Stimulated activated CD4-positive, alpha-beta T cell treated with anti-CD3 and anti-CD28 coated beads, Interleukin-15, amount 100 ng/mL, for 24 hours (primary cell): ENCODE measurements at regions not wholly inside any gene's neighbourhood (a gene's known extent, or its start where the extent isn't known, plus 50 kb on each side); places are given as distances from the start of the nearest gene placed in this dataset.
A peak's percentile ranks its signal among the peaks of the same experiment; 100 is the strongest.
"Not testable (repeated sequence)": the region's sequence is repeated elsewhere in the genome, so short reads cannot be mapped to it uniquely, and the experiment has no call there.

ENCODE experiments used
- DNase-seq: peaks from one replicate; pipeline ENCODE4 v3.0.0-alpha.2; 2020

DNA sequence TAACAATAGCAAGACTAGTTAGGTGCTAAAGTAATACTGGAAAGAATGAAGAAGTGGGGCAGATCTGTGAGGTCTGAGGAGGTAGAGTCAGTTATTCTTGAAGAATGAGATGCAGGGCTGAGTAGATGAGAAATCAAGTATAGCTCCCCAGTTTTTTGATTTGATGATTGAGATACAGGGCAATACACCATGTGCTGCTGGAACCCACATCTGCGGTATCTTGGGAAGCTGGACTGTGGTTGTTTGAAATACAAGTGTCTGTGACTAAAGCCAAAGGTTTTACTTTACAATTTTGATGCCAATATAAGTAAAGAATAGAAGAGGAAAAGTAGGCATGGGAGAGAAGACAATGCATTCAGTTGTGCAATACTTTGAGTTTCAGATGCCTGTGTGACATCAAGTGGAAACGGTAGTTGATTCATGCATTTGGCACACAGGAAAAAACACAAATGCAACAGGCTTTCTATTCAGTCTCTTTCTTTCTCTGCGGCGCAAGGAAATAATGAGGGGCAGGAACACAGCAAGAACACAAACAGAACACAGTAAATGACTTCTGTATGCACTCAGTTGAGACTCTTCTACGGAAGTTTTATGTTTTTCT lies 190.2 kb upstream of the SLC38A2 start:
- DNase-seq, result no peak

DNA sequence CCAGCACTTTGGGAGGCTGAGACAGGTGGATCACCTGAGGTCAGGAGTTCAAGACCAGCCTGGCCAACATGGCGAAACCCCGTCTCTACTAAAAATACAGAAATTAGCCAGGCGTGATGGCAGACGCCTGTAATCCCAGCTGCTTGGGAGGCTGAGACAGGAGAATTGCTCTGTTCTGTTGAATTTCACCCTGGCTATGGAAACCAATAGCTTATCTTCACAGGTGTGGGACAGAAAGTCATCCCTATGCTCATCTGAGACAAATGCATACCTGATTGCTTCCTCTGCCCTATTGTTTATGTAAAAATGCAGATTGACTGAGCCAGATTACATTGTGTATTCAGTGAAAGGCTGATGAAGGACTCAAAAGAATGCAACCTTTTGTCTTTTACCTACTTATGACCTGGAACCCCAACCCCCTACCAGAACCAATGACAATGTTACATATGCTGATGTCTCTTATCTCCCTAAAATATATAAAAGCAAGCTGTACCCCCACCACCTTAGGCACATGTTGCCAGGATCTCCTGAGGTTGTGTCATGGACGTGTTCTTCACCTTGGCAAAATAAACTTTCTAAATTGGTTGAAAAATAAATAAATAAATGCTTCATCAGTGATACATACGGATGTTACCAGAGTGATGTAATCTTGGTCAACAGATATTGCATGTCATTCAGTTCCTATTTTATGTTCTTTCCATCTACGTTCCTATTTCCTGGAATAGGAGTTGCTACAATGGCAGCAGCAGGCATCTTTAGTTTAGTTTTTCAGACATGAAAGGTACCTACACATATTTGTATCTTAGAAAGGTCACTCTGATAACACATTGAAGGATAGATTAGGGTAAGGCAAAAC lies 189.4 kb upstream of the SLC38A2 start:
- not testable (repeated sequence) for DNase-seq

GRCh38 chr12:46560874-46561273 lies 188.3 kb upstream of the SLC38A2 start:
- no peak for DNase-seq

DNA sequence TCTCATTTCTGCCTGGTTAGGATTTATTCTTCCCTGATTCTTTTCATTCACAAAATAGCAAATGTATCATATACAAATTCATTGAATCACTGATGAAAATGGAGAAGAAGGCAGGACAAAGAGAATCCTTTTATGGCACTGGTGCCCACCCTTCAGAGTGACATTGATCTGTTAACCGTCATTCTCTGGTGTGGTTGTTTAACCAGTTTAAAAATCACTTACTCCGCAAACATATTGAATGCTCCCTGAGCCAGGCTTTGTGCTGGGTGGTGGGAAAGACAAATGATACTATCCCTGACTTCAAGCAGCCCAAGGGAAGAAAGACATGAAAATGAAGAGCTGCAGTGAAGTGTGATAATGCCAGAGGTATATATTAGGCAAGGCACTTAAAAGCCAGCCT lies 187.5 kb upstream of the SLC38A2 start:
- DNase-seq, result no peak

DNA sequence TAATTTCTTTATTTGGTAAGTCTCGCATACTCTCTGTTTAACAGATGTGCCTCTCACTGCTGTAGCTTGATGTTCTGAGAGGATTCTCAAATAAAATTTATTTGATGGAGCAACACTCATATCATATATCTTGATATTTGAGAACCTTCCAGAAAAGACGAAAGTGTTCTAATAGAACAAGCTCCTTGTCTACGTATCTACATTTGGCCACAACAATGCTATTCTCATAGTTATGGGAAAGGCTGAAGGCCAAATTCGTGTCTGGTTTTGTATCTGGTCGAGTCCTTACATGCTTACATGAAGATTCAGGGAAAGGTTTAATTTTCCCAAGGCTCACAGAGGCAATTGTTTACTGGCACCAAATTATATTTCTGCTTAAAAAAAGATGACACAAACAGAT lies 186.7 kb upstream of the SLC38A2 start:
- DNase-seq, result no peak

GRCh38 chr12:46558677-46559076 lies 186.1 kb upstream of the SLC38A2 start:
- DNase-seq, result no peak

DNA sequence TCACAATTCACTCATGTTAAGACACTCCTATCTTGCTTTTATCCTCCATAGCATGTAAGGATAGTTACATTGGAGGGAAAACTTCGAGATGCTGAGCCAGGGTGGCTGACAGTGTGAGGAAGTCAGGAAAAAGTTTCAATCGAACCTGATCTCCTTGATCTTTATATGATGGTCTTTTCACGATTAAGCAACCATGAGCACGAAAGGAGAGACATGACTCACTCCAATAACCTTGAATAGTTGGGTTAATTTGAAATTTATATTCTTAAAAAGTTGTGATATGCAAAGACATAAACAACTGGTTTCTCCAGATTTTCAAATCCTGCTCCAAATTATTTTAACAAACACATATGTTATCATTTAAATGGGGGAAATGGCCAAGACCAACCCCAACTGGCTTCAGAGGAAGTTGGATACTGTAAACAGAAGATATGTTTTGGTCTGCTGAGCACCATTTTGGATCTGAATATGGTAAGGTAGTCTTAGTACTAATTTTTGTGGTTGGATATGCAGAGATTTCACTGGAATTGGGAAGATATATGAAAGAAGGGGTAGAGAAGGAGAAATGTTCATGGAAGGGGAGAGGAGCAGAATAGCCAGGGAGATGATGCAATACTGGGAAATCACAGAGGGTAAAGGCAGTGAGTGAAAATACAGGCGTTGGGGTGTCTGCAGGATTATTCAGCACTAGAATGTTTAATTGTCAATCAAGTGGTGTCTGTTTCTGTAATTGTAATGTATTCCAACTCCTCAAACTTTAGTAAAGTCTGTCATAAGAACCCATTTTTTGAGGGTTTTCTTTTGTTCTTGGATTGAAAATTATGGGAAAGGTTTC lies 185.2 kb upstream of the SLC38A2 start:
- DNase-seq, result no peak

DNA sequence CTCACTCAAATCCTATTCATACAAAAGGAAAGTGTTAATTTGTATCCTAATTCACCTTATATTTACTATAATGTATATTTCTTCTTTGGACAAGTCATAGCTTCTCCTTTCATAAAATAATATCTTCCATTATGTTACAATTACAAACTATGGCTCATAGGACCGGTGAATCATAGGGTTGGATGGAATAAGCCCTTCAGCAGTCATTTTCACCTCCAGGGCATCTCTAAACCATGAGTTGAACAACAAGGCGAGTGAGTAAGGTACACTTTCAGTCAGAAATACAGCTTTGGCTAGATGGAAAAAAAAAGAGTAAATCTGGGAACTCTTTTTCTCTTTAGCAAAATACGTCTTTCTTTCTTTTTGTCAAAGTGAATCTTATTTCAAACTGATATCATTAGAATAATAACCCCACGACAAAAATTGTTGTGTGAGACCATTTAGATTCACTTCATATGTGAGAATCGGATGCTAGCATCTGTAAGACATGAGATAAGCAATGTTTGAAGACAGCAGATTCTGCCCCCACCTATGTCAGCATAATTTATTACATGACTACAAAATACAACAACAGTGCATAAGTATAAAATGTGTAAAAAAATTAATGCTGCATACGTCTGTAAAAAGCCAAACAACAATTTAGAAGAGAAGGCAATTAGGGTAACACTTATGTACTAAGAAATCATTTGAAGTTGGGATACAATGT lies 184.4 kb upstream of the SLC38A2 start:
- no peak for DNase-seq

- no peak for DNase-seq
Observed at GRCh38 chr12:46556105-46556559, 183.6 kb upstream of the SLC38A2 start.

- DNase-seq, result no peak
Observed at GRCh38 chr12:46555406-46555852, 182.9 kb upstream of the SLC38A2 start.

GRCh38 chr12:46554460-46554859 lies 181.9 kb upstream of the SLC38A2 start:
- DNase-seq, result no peak

- no peak for DNase-seq
Observed at GRCh38 chr12:46553911-46554310, 181.3 kb upstream of the SLC38A2 start.

DNA sequence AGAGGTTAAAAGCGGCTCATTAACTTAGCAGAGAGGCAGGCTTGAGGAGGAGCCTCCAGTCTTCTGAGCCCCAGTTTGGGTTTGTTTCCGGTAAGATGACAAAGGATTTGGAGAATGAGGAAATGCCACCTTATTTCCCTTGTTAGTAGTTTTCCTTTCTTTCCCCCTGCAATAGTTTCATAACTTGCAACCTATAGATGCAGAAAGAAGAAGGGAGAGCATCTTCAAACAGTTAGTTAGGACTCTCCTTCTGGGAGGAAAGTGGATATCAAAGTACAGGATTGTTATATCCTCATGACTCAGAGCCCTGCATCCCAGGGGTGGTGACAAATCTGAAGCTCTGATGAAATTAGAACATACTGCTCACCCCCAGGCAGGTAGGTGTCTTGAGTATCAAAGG lies 180.7 kb upstream of the SLC38A2 start:
- DNase-seq, result no peak

DNA sequence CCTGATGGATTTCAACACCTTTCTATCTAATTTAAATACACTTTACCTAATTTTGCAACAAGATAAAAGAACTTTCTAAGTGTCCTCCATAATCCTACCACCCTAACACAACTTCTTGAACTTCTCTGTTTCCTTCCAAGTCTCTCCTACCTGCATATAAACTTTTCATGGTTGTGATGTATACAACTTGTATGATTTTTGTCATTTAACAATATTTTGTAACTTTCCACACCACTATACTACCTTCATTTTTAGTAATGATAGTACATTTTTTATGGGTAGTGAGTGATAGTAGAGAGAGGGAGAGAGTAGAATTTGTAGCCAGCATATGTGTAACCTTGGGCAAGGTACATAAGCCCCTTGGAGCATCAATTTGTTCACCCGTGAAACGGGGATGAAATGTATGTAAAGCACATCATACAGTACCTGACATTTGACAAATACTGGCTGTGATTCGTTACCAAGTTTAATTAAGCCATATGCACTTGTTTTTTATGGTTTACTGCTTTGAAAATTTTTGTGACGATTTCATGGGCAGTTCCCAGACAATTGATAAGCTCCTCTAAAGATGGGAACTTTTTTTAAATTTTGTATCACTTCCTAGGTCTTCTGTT lies 177.8 kb upstream of the SLC38A2 start:
- DNase-seq, result no peak

DNA sequence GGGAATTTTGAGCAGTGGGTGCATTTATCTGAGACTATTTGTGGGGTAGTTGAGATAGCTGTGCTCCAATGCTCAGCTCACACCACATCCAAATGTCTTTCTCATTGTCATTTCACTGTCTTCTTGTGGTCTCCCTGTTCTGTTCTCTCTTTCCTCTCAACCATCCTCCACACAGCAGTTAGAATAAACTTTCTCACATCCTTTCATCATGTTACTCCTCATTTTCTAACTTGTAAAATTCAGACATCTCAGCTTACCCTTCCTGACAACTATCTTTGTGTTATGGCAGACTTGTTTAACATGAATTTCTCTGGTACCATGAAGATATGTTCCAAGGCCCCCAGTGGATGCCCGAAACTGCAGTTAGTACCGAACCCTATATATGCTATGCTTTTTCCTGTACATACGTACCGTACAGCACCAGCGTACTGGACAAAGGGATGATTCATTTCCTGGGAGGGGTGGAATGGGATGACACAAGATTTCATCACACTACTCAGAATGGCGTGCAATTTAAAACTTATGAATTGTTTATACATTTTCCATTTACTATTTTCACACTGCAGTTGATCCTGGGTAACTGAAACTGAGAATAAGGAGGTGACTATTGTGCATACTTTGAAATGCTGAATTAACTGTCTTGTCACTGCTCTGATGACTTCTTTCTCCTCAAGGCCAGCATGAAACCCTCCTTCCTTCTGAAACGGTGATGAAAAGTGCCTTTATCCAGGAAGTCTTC lies 177.1 kb upstream of the SLC38A2 start:
- DNase-seq, result peak; percentile 56

- no peak for DNase-seq
Observed at GRCh38 chr12:46548605-46549071, 176.1 kb upstream of the SLC38A2 start.

DNA sequence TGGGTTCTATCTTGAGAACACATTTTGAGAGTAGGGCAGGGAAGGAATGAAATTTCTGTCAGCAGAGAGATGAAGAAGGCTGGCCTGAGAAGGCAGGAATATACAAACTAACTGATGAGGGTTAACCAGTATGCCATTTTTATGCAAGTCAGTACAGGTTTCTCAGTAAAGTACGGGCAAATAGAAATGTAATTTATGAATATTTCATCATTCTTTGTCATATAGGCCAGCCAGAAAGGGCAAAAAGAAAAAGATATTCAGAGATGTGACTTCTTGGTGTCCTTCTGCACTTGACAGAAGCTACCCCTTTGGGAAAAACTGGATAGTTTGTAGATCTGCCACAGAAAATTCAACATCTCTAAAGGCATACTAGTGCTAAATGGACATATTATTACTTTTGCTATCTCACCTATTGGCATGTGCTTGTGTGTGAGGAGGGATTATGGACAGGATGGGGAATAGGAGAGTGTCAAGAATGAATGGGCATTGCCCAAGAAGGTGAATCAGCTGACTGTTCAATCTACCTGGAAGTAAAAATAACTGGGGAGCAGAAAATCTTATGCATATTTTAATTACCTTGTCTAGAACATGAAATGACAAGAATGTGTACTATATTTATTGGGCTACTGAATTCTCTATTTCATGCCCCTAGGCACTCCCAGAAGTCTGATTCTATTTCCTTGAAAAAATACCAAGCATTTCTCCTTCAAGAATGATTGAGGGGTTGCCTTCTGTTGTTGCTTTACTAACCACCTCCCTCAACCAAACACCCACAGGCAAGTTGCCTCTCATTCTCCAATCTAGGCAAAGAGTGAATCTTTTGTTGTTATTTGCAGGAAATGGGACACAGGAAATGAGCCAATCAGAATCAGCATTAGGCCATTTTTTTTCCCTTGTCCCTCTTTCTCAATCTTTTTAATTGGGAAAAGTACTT lies 175.1 kb upstream of the SLC38A2 start:
- no peak for DNase-seq

GRCh38 chr12:46546634-46547273 lies 174.2 kb upstream of the SLC38A2 start:
- no peak for DNase-seq

DNA sequence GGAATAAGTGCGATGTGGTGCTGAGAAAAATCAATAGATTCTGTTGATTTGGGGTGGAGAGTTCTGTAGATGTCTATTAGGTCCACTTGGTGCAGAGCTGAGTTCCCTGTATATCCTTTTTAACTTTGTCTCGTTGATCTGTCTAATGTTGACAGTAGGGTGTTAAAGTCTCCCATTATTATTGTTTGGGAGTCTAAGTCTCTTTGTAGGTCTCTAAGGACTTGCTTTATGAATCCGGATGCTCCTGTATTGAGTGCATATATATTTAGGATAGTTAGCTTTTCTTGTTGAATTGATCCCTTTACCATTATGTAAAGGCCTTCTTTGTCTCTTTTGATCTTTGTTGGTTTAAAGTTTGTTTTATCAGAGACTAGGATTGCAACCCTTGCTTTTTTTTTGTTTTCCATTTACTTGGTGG lies 170.8 kb upstream of the SLC38A2 start:
- not testable (repeated sequence) for DNase-seq

GRCh38 chr12:46538976-46539375 lies 166.4 kb upstream of the SLC38A2 start:
- no peak for DNase-seq
